ENCODE measurements at regions not wholly inside any gene's neighbourhood (a gene's known extent, or its start where the extent isn't known, plus 50 kb on each side); places are given as distances from the start of the nearest gene placed in this dataset.

DNA sequence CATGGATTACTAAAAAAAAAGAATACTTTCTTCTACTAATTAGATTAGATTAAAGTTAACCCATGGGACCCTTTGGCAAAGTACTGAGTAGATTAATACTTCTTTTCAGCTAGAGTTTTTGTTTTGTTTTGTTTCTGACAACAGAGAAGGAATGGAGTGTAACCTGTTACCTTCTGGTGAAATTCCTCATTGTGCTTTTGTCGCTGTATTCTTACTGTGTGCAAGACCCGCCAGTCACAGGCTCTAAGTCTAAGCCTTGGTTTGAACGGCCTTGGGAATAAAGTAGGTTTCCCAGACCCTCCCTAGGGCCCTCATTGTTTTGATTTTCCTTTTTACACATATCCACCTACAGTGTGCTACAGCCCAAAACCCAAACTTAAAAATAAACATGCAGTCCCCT, 171.1 kb upstream of the IL12A start:
- no peak for DNase-seq (ENCODE audit: low spot score)

DNA sequence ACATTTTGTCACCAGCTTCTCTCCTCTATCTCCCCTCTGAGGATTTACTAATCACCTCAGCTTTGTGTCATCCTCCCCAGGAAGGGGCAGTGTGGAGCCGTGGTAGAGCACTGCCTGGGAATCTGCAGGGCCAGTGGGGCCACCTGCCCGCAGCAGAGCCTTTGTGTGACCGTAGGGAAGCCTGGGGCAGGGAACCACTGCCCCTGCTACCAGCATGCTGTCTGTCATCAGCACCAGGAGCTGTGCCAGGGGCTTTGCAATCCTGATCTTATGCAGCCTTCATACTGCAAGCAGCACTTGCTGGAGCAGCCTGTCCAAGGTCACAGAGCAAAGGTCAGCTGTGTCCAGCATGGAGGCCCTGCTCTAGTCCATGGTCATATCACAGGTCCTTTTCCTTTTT, 170.2 kb upstream of the IL12A start:
- no peak for DNase-seq (ENCODE audit: low spot score)

DNA sequence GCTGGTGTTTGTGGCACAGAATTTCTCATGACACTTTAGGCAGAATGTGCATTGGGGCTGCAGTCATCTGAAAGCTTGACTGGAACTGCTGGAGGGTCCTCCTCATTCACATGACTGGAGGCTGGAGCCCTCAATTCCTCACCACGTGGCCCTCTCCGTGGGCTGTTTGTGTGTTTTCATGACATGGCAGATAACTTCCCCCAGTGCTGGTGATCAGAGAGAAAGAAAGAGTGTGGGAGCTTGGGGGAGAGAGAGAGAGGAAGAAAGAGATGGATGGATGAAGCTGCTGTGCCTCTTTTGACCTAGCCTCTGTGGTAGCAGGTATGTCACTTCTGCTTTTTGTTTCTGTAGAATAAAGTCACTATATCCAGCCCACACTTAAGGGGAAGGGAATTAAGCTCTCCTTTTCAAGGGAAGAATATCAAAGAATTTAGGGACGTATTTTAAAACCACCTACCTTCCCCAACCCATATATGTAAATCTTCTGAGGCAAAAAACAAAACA, 169.6 kb upstream of the IL12A start:
- DNase-seq (ENCODE audit: low spot score) = no peak

DNA sequence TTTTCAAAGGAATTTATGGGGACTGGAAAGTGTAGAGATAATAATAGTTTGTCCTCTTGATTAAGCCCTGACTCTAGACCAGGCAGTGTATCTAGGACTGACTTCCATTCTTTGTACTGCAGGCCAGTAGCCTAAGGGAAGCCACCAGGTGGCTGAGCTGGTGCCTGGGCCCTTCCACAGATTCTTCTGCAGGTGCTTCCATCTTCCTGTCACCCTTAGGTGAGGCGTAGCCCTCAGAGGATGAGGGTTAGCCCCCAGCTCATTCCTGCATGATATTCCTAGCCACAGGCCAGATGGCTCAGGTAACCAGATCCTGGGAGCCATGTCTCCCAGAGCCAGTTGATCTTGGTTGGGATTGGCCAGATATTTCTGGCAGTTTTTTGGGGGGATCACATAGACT, 169.0 kb upstream of the IL12A start:
- DNase-seq (ENCODE audit: low spot score) = no peak

DNA sequence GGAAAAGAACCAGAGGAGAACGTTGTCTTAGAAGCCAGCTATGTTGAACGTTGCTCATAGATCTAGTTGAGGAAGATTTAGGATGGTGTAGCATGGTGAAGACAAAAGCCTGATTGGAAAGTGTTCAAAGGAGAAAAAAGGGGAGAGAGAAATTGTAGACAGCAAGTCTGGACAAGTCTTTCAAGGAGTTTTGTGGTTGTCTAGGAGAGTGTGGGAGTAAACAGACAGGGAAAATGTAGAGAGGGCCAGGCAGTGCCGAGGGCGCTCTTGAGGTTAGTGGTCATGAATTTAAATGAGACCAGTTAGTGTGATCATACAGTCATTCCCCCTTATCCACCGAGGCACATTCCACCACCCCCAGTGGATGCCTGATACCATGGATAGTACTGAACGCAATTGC, 167.5 kb upstream of the IL12A start:
- DNase-seq (ENCODE audit: low spot score) = peak; percentile 58

DNA sequence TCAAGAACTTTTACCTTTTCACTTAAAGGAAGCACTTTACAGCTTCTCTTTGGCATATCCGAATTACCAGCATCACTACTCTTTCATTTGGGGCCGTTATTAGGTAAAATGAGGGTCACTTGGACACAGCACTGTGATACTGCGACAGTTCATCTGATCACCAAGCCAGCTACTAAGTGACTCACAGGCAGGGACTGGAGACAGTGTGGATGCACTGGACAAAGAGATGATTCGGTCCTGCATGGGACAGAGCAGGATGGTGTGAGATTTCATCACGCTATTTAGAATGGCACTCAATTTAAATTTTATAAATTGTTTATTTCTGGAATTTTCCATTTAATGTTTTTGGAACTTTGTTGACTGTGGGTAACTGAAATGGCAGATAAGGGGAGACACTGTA, 166.9 kb upstream of the IL12A start:
- DNase-seq (ENCODE audit: low spot score) = peak; percentile 35

DNA sequence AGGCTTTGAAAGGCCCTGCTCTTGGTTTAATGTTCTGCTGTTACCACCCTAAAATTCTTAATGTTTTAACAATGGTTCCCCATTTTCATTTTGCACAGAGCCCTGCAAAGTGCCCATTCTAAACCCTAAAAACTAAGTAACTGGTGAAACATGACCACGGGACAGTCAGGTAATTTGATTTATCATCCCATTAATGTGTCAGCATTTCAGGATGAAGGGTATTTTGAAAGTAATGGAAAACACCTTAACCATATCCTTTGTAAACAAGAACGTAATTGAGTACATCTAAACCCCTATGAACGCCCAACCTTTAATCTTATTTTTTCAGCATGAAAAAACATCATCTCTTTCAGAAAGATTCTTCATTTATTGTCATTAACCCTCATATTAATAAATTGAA, 164.9 kb upstream of the IL12A start:
- no peak for DNase-seq (ENCODE audit: low spot score)

DNA sequence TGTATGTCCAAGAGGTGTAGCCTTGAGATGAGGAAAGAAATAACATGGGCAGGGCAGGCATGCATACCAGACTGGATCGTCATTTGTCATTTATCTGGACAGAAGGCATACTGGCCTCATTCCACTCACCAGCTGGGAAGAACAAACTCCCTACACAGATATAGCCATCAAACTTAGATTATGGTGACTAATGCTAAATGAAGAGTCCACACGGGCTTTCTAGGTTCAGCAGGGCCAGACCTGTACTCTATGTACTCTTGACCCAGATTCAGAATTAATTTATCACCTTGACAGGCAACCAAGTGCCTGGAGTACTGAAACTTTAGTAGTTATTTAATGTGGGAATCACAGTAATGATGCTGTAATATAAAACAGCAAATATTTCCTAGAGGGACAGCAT, 164.3 kb upstream of the IL12A start:
- DNase-seq (ENCODE audit: low spot score) = peak; percentile 92

DNA sequence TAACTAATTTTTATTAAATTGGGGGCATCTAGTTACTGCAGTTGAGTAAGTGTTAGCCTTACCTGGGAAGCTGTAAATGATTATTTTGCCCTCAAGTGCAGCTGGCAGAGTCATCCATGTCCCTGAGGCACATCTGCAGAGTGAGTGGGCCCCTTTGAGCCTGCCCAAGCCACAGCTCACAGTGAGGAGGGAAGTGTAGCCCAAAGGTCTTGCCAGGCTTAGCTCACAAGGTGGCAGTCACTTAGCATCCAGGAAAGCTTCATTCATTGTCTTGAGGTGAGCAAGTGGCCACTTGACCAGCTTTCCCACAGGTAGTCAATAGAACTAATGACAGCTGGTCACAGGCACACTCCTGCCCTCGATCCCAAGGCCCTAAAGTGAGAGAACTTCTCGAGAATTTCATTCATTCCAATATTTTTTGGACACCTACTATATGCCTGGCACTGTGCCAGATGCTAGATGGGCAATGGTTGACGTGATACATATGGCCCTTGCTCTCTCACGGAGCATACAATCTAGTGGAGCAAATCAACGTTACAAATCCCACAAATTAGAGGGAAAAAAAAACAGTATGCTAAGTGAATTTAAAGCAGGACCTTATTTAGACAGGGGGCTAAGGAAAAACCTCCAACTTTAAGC, 163.3 kb upstream of the IL12A start:
- peak; percentile 80 for DNase-seq (ENCODE audit: low spot score)

DNA sequence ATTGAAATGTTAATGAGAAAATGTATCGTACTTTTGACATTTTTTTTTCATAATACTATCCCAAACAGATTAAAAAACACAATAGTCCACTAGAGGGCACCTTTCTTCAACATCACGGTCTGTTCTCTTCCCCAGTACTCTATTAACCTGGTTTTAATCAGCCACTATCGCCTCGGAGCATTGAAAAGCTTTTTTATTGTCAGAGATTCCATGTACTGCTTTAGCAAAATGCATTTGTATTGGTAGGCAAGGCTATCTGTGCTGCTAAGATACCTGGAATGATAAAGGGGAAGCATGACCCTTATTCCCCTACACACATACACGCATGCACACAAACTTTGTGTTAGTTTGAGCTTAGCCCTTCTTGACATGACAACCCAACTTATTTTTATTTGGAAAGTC, 160.1 kb upstream of the IL12A start:
- peak; percentile 61 for DNase-seq (ENCODE audit: low spot score)

DNA sequence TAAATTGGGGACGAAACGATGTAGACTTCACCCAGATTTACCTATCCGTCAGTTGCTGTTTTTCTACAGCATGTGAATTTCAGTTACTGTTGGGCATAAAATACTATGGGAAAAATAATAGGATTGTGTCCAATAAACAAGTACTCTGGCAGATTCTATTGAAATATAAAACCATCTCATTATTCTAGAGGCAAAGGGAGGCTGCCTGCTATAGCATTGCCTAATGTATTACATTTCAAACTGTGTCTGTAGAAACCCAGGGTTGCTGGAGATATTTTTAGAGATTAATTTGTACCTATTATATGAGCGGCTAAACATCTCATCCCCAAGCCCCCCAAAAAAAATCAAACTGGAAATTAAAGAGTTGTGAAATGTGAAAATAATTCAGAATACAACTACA, 159.6 kb upstream of the IL12A start:
- DNase-seq (ENCODE audit: low spot score) = no peak

DNA sequence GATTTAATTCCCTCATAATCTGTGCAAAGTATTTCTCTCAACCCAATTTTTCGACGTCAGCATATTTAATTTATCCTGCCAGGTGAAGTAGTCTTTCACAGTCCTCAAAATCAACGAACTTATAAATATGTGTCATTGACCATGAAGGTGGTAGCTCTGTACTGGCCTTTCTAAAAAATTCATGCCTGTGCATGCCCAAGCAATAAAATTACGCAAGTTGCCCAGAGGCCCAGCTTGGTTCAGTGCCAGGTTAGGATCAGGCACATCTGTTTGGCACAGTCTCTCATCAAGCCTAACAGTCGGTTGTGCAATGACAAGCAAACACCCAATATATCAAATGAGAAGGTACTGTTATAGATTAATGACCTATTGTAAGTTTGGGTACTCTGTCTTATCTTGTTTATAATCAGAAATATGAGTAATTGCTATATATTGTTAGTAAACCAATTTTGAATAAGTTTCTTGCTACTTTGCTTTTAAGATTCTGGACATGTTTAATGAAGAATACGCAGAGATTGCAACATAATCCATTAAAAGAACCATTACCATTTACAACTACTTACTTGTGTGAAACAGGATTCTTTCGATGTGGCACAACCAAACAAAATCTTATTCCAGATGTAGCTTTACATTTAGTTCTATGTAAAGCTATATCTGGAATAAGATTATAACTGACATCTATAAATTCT, 159.0 kb upstream of the IL12A start:
- peak; percentile 80 for DNase-seq (ENCODE audit: low spot score)

DNA sequence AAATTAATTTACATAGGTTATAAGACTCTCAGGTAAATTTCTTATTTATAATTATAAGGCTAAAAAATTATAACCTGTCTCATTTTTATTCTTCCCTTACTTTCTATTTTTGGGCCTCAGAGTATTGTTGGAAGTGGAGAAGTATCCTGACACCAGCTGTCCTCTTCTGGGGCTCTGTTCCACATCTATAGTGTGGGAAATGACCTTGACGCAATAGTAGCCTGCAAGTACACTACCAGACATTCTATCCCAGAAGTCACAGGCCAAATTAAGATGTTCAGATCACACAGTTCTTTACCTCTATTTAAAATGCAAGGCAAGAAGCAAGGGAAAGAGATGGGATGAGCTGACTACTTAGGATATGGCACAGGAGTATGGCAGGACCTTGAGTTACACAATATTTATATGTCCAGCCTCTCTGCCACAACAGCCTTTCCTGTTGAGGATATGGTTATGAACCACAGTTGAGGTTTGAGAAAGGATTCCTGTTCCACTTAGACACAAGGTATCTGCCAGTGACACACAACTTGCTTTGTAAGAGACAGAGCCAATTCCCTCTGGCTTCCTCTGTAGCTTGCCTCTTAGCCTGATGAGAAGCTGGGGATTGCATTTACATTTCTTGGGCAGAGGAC, 158.0 kb upstream of the IL12A start:
- peak; percentile 44 for DNase-seq (ENCODE audit: low spot score)

DNA sequence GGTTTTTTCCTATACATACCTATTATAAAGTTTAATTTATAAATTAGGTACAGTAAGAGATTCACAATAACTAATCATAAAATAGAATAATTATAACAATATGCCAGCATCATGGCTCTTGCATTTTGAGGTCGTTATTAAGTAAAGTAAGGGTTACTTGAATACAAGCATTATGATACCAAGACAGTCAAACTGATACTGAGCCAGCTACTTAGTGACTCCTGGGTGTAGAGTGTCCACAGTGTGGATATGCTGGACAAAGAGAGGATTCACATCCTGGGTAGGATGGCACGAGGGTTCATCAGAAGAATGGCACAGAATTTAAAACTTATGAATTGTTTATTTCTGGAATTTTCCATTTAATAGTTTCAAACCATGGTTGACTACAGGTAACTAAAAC, 157.2 kb upstream of the IL12A start:
- DNase-seq (ENCODE audit: low spot score) = no peak

DNA sequence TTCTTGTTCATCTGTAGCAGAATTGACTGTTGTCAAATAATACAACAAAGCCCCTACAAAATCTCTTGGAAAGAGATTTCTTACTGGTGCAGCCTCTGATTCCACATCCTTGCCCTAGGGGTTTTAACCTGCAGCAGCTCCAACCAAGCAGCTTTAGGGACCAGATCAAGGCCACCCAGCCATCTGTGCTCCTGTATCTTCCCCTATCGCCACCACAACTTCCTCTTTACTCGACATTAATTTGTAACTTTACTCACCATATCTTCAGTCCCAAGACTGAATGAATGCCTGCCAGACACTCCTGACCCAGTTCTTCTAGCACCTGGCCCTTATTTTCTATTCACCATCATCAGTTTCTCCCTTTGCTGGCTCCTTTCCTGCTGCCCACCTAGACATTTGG, 156.6 kb upstream of the IL12A start:
- DNase-seq (ENCODE audit: low spot score) = no peak

DNA sequence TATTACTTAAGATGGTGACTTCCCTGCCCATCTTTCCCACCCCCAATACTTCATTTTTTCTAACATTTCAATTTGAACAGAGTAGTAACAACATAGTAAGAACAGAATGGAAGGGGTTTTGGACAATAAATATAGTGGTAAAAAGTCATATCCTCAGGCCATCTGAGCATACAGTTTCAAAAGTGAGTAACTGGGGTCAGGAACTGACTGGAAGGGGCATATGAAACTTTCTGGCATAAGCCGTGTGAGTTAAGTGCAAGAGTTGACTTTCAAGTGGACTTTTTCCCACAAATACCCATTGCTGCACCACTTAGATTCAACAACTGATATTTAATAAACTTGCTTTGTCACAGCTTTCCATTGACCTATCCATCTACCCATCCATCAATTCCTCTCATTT, 153.5 kb upstream of the IL12A start:
- DNase-seq (ENCODE audit: low spot score) = no peak

DNA sequence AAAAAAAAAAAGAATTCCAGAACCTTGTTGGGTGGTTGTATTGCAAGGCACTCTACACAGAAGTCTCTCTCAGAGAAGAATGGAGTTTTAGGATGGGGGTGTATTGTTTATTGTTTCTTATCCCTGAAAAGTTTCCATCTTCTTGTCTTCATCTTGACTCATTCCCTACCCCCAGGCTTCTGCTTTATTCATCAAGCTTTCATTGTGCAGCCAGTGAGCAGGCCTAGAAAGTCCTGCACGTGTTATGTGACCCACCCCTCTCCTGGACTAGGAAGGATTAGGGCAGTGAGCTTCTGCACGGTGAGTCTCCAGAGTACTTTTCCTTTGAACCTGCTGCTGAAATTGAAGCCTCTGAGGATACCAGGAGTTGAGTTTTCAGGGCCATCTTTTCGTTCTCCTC, 150.9 kb upstream of the IL12A start:
- DNase-seq (ENCODE audit: low spot score) = no peak

DNA sequence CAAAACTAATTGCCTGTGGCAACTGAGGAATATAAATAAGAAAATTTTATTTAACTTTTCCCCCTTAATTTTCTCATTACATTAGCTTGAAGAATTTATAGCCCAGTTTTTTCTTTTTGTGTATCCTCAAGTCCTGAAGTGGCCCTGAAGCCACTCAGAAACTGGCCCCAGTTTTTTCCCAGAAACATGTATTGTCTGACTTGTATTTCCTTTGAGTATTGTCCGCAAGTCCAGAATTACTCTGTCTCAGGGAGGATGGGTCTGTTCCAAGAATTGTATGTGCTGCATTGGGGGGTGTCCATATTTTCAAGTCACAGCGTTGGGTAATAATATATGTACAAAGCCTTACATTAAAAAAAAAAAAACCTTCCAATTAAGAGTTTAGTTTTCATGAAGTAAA, 149.7 kb upstream of the IL12A start:
- DNase-seq (ENCODE audit: low spot score) = no peak

DNA sequence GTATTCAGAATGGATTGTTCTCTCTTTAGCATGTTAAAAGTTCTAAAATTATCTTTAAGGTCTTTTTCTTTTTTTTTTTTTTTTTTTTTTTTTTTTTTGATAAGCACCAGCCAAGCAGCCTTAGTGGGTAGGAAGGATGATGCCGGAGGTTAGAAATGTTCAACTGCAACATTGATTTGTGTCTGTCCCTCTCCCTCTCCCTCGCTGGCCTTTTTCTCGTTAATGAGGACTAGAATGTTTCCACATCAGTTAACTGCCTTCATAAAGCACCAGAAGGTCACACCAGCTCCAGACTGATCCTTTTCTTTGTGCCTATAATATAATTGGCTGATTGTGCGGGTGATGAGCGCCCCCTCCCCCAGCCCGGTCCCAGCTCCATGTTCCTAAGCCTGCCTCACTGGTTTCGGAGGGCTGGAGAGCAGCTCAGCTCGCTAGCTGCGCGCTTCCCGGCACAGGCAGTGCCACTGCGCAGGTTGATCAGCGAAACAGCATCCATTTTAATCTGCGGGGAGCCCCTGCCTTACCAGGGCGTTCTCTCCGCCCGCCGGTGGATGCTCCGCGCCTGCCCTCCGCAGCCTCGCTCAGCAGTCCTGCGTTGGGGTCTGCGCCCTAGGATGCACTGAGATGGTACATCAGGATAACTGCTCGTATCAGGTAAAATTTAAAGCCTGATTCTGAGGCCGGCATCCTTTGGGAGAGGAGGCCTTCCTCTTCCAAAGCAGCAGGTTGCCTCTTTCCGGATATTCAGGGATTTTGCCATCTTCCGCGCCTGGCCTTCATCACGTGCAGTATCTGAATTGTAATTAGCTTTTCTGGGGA, 148.9 kb upstream of the IL12A start, which contains the start of gene SCHIP1:
SCHIP1 (plus strand) TSS at position 301 of the 819 bp plus-strand sequence.
- DNase-seq (ENCODE audit: low spot score) = peak; percentile 38

DNA sequence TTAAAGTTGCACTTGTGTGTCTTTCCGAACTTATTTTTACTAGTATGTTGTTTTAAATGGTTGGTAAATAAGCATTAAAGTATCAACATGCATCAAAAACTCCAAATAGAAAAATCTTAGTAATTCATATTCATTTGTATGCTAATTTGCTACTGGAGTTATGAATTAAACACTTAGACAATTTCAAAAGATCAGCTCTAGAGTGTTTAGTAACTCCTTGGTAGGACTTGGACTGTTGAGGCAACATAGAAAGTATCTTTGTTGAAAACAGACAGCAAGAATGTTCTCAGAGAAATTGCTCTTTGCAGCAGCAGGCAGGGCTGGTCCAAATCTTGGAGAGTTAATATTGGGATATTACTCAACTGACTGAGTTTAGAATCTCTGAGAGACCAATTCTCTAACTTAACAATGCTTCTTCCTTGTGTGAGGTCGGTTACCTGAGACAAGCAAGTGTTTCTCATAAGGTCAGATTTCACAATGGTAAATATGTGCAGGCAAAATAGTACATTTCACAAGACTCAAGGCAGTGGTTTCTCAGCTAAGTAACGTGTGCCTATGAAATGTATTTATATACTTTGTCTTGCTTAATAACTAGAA, 147.8 kb upstream of the IL12A start:
- peak; percentile 21 for DNase-seq (ENCODE audit: low spot score)

DNA sequence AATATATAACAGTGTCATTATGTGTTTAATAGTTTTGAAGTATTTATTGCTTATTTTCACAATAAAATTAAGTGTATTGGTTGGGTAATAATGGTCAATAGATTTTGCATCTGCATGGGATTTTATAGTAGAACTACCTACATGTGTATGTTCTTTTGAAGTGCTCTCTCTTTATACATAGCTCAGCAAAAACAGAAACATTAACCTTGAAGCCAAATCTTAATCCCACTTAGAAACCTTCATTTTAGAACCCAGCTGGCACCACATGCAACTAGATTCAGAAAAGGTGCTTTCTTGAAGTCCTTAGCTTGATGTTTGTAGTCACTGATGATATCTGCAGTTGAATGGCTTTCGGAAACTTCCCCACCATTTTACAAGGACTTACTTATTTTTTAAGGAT, 146.9 kb upstream of the IL12A start:
- no peak for DNase-seq (ENCODE audit: low spot score)
